ENCODE measurements at regions not wholly inside any gene's neighbourhood (a gene's known extent, or its start where the extent isn't known, plus 50 kb on each side); places are given as distances from the start of the nearest gene placed in this dataset.

- TF ChIP-seq POLR2A (IDR thresholded peaks at IDR 0.05; ENCODE audit: low read depth, low read length) (no peak), POLR2AphosphoS5 (IDR thresholded peaks at IDR 0.05; ENCODE audit: low read depth, low read length) (no peak), PAX5 (IDR thresholded peaks at IDR 0.05; ENCODE audit: insufficient read depth, low read length, severe bottlenecking) (no peak), TAF1 (IDR thresholded peaks at IDR 0.05; ENCODE audit: low read depth, low read length) (no peak)
Measured at GRCh38 chr5:118596255-118596654, 392.1 kb downstream of the DTWD2 start.
